ENCODE measurements at regions not wholly inside any gene's neighbourhood (a gene's known extent, or its start where the extent isn't known, plus 50 kb on each side); places are given as distances from the start of the nearest gene placed in this dataset.

- Mint-ChIP-seq H3K4me3 (no peak overlapping the region), H3K9me3 (peaks cover 4% of the 10 kb centered on the region), H3K27ac (no peak overlapping the region), H3K27me3 (no peaks in the 10 kb centered on the region), H3K36me3 (no peaks in the 10 kb centered on the region), H3K4me1 (ENCODE audit: unreplicated experiment) (peaks cover 5% of the 10 kb centered on the region)
- DNase-seq (ENCODE audit: extremely low spot score, unreplicated experiment) = no peak
- TF ChIP-seq CTCF (conservative IDR thresholded peaks at IDR 0.05) = no peak
These were observed 838.8 kb downstream of the SLC4A3 start for GRCh38 chr2:220466251-220466691.

- Mint-ChIP-seq H3K27me3 (no peaks in the 10 kb centered on the region), H3K9me3 (peaks cover 4% of the 10 kb centered on the region), H3K4me1 (ENCODE audit: unreplicated experiment) (peaks cover 5% of the 10 kb centered on the region), H3K27ac (no peak overlapping the region), H3K36me3 (no peaks in the 10 kb centered on the region), H3K4me3 (no peak overlapping the region)
- no peak for TF ChIP-seq CTCF (conservative IDR thresholded peaks at IDR 0.05)
- no peak for DNase-seq (ENCODE audit: extremely low spot score, unreplicated experiment)
These were observed 841.8 kb downstream of the SLC4A3 start for GRCh38 chr2:220469201-220469600.

DNA sequence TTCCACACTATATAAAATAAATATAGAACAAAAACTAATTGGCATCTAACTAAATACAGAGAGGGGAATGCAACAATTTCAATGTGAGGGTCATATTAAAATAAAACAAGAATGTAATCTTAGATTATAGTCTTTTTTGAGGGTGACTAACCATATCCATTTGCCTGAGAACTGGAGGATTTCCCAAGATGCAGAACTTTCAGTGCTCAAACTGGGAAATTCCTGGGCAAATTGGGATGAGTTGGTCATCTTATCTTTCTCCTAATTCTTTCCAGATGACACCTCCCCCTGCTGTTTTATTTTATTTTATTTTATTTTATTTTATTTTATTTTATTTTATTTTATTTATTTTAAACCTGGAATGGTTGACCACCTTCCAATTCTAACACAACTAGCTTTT is 846.2 kb downstream of the SLC4A3 start:
- Mint-ChIP-seq H3K4me3 (no peak overlapping the region), H3K27me3 (no peaks in the 10 kb centered on the region), H3K4me1 (ENCODE audit: unreplicated experiment) (peaks cover 3% of the 10 kb centered on the region), H3K36me3 (no peaks in the 10 kb centered on the region), H3K27ac (no peak overlapping the region), H3K9me3 (no peaks in the 10 kb centered on the region)
- no peak for DNase-seq (ENCODE audit: extremely low spot score, unreplicated experiment)
- no peak for TF ChIP-seq CTCF (conservative IDR thresholded peaks at IDR 0.05)

- Mint-ChIP-seq H3K9me3 (no peaks in the 10 kb centered on the region), H3K4me1 (ENCODE audit: unreplicated experiment) (peaks cover 3% of the 10 kb centered on the region), H3K36me3 (no peaks in the 10 kb centered on the region), H3K27me3 (no peaks in the 10 kb centered on the region), H3K27ac (no peak overlapping the region), H3K4me3 (no peak overlapping the region)
- no peak for TF ChIP-seq CTCF (conservative IDR thresholded peaks at IDR 0.05)
- DNase-seq (ENCODE audit: extremely low spot score, unreplicated experiment) = no peak
These were observed 849.4 kb downstream of the SLC4A3 start for GRCh38 chr2:220476877-220477276.

- no peaks in the 10 kb centered on the region for H3K36me3 Mint-ChIP-seq
- no peaks in the 10 kb centered on the region for H3K27me3 Mint-ChIP-seq
- DNase-seq (ENCODE audit: extremely low spot score, unreplicated experiment) = no peak
- H3K4me1 Mint-ChIP-seq (ENCODE audit: unreplicated experiment) = peaks cover 3% of the 10 kb centered on the region
- H3K27ac Mint-ChIP-seq = peak overlapping the region; percentile 69
- H3K4me3 Mint-ChIP-seq = no peak overlapping the region
- no peak for TF ChIP-seq CTCF (conservative IDR thresholded peaks at IDR 0.05)
- H3K9me3 Mint-ChIP-seq = no peaks in the 10 kb centered on the region
These were observed 851.1 kb downstream of the SLC4A3 start for GRCh38 chr2:220478305-220479058.
